H1 (cell line): ENCODE measurements at regions not wholly inside any gene's neighbourhood (a gene's known extent, or its start where the extent isn't known, plus 50 kb on each side); places are given as distances from the start of the nearest gene placed in this dataset.

Source experiments
- CHD2 ChIP-seq: IDR thresholded peaks from 2 replicates; pipeline ENCODE4 v1.6.1; 2012; ENCODE audit warnings: low read length, improper control_type of control experiment
- CREB1 ChIP-seq: IDR thresholded peaks from 2 replicates; pipeline ENCODE4 v1.6.1; 2012; ENCODE audit warnings: inconsistent platforms
- JUND ChIP-seq: IDR thresholded peaks from 2 replicates; pipeline ENCODE4 v1.6.1; 2011; ENCODE audit warnings: mild to moderate bottlenecking, improper control_type of control experiment, low read length
- TEAD4 ChIP-seq: IDR thresholded peaks from 2 replicates; pipeline ENCODE4 v1.6.1; 2012; ENCODE audit warnings: low read depth, low read length, inconsistent platforms, mixed read lengths
- TF ChIP-seq, protein P1 (sequence below), 3 experiments: IDR thresholded peaks; 1 replicate in 2 of 3; 2 replicates in 1 of 3; pipeline versions ENCODE4 v1.5.1 to v1.6.1; 2011; ENCODE audit warnings: low read length in 3 of 3, mild to moderate bottlenecking in 3 of 3, inconsistent platforms in 2 of 3, low read depth in 1 of 3, moderate library complexity in 1 of 3; ENCODE audit not compliant: insufficient read depth in 1 of 3; ENCODE audit errors: control extremely low read depth in 1 of 3

DNA sequence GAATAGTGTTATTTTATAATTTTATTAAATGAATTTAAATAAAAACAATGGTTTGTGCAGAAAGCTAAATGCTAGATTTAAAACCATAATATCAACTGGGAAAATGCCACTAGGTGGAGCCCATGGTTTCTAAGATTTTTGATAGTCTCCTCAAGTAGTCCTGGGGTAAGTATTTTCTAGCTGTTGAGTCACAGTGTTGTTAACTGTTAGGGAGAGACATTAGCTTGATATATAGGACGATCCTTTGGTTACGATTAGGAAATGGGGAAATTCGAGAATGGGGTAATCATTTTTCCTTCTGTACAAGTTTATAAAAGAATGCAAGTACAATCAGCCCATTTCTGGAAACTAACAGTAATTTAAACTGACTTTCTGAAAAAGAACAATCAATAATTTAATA is 378.4 kb downstream of the ANKRD50 start:
- TF ChIP-seq CHD2 (no peak), TEAD4 (no peak), JUND (0 out of 2 replicates have a peak, but pooled peaks have one; percentile 16), CREB1 (no peak)
- TF ChIP-seq, protein P1, sequence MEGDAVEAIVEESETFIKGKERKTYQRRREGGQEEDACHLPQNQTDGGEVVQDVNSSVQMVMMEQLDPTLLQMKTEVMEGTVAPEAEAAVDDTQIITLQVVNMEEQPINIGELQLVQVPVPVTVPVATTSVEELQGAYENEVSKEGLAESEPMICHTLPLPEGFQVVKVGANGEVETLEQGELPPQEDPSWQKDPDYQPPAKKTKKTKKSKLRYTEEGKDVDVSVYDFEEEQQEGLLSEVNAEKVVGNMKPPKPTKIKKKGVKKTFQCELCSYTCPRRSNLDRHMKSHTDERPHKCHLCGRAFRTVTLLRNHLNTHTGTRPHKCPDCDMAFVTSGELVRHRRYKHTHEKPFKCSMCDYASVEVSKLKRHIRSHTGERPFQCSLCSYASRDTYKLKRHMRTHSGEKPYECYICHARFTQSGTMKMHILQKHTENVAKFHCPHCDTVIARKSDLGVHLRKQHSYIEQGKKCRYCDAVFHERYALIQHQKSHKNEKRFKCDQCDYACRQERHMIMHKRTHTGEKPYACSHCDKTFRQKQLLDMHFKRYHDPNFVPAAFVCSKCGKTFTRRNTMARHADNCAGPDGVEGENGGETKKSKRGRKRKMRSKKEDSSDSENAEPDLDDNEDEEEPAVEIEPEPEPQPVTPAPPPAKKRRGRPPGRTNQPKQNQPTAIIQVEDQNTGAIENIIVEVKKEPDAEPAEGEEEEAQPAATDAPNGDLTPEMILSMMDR (IDR thresholded peaks at IDR 0.05; ENCODE audit: control extremely low read depth in 1 of 3, insufficient read depth in 1 of 3, low read depth in 1 of 3, low read length in 3 of 3), result peak in 2 of 3 experiments; percentile 28 to 52; a peak in 2 of 4 replicates
